ENCODE measurements at regions not wholly inside any gene's neighbourhood (a gene's known extent, or its start where the extent isn't known, plus 50 kb on each side); places are given as distances from the start of the nearest gene placed in this dataset.

DNA sequence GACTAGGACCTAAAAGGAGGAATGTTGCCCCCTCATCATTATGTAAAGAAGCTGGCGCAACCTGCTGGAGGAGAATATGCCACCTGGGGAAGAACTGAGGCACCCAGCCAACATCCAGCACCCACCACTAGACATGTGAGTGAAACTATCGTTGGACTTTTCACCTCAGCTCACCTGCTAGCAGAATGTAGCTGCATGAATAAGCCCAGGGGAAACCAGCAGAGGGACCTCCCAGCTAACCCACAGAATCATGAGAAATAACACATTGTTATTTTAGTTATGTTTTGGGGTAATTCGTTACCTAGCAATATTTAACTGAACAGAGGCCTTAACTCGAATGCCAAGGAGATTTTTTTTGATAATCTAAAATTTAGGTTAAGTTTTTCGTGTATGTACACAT is 542.5 kb upstream of the DAB1 start:
- TF ChIP-seq POLR2A (IDR thresholded peaks at IDR 0.05; ENCODE audit: low read depth, low read length) (no peak), DPF2 (IDR thresholded peaks at IDR 0.05) (no peak), ATF7 (IDR thresholded peaks at IDR 0.05; ENCODE audit: low read depth) (no peak), ZZZ3 (IDR thresholded peaks at IDR 0.05; ENCODE audit: control insufficient read depth, insufficient read length, low read depth) (no peak), NRF1 (conservative IDR thresholded peaks at IDR 0.05; ENCODE audit: low read depth, low read length) (no peak), SMC3 (IDR thresholded peaks at IDR 0.05; ENCODE audit: borderline replicate concordance, low read length) (no peak), ZSCAN29 (IDR thresholded peaks at IDR 0.05) (no peak), EZH2 (IDR thresholded peaks at IDR 0.05; ENCODE audit: borderline replicate concordance, control insufficient read depth, low read depth, low read length) (no peak)
- TF ChIP-seq, protein P1, sequence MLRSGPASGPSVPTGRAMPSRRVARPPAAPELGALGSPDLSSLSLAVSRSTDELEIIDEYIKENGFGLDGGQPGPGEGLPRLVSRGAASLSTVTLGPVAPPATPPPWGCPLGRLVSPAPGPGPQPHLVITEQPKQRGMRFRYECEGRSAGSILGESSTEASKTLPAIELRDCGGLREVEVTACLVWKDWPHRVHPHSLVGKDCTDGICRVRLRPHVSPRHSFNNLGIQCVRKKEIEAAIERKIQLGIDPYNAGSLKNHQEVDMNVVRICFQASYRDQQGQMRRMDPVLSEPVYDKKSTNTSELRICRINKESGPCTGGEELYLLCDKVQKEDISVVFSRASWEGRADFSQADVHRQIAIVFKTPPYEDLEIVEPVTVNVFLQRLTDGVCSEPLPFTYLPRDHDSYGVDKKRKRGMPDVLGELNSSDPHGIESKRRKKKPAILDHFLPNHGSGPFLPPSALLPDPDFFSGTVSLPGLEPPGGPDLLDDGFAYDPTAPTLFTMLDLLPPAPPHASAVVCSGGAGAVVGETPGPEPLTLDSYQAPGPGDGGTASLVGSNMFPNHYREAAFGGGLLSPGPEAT (IDR thresholded peaks at IDR 0.05; ENCODE audit: low read depth) = no peak
- TF ChIP-seq, protein P2, sequence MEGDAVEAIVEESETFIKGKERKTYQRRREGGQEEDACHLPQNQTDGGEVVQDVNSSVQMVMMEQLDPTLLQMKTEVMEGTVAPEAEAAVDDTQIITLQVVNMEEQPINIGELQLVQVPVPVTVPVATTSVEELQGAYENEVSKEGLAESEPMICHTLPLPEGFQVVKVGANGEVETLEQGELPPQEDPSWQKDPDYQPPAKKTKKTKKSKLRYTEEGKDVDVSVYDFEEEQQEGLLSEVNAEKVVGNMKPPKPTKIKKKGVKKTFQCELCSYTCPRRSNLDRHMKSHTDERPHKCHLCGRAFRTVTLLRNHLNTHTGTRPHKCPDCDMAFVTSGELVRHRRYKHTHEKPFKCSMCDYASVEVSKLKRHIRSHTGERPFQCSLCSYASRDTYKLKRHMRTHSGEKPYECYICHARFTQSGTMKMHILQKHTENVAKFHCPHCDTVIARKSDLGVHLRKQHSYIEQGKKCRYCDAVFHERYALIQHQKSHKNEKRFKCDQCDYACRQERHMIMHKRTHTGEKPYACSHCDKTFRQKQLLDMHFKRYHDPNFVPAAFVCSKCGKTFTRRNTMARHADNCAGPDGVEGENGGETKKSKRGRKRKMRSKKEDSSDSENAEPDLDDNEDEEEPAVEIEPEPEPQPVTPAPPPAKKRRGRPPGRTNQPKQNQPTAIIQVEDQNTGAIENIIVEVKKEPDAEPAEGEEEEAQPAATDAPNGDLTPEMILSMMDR (IDR thresholded peaks at IDR 0.05 in 2 of 3, conservative IDR thresholded peaks at IDR 0.05 in 1 of 3; ENCODE audit: control insufficient read depth in 2 of 3, extremely low read depth in 1 of 3, insufficient read depth in 1 of 3, low read depth in 3 of 3, low read length in 3 of 3) = peak in 1 of 3 experiments; percentile 30; a peak in 1 of 6 replicates
- TF ChIP-seq, protein P3, sequence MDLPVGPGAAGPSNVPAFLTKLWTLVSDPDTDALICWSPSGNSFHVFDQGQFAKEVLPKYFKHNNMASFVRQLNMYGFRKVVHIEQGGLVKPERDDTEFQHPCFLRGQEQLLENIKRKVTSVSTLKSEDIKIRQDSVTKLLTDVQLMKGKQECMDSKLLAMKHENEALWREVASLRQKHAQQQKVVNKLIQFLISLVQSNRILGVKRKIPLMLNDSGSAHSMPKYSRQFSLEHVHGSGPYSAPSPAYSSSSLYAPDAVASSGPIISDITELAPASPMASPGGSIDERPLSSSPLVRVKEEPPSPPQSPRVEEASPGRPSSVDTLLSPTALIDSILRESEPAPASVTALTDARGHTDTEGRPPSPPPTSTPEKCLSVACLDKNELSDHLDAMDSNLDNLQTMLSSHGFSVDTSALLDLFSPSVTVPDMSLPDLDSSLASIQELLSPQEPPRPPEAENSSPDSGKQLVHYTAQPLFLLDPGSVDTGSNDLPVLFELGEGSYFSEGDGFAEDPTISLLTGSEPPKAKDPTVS (IDR thresholded peaks at IDR 0.05; ENCODE audit: low read depth, low read length) = no peak

Measured in GM12878 (cell line).